ENCODE measurements at regions not wholly inside any gene's neighbourhood (a gene's known extent, or its start where the extent isn't known, plus 50 kb on each side); places are given as distances from the start of the nearest gene placed in this dataset.

- no peak for TF ChIP-seq CTCF (IDR thresholded peaks at IDR 0.05)
- no peak for TF ChIP-seq FOXP1 (CRISPR knock-in tag; IDR thresholded peaks at IDR 0.05; ENCODE audit: borderline replicate concordance)
- TF ChIP-seq, protein P1, sequence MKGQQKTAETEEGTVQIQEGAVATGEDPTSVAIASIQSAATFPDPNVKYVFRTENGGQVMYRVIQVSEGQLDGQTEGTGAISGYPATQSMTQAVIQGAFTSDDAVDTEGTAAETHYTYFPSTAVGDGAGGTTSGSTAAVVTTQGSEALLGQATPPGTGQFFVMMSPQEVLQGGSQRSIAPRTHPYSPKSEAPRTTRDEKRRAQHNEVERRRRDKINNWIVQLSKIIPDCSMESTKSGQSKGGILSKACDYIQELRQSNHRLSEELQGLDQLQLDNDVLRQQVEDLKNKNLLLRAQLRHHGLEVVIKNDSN (CRISPR knock-in tag; IDR thresholded peaks at IDR 0.05), result no peak
- TF ChIP-seq HMGXB4 (CRISPR knock-in tag; IDR thresholded peaks at IDR 0.05), result no peak
Observed at GRCh38 chr17:74016461-74016860, 187.0 kb upstream of the RPL38 start.
